Fibroblast of gingiva (primary cell): ENCODE measurements at regions not wholly inside any gene's neighbourhood (a gene's known extent, or its start where the extent isn't known, plus 50 kb on each side); places are given as distances from the start of the nearest gene placed in this dataset.
A peak's percentile ranks its signal among the peaks of the same experiment; 100 is the strongest.

ENCODE experiments used
- DNase-seq: peaks from one replicate; pipeline ENCODE4 v3.0.0-alpha.2; 2011; ENCODE audit warnings: low read depth

DNA sequence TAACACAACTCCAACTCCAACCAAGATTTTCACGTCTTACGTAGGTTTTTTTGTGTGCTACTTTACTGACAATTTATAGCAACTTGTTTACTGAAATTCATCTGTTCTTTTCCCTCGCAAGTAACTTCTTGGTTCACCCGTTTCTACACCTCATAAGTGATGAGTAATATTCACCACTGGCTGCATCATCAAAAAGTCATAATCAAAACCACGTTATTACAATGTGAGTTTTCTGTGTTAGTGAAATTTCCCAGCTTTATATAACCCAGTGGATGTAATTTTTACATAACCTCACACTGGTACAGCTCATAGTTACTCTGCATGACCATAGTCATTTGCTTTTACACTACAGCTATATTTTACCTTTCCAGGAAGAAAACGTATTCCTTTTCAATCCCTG lies 401.1 kb upstream of the LYPLAL1 start:
- peak; percentile 78 for DNase-seq

DNA sequence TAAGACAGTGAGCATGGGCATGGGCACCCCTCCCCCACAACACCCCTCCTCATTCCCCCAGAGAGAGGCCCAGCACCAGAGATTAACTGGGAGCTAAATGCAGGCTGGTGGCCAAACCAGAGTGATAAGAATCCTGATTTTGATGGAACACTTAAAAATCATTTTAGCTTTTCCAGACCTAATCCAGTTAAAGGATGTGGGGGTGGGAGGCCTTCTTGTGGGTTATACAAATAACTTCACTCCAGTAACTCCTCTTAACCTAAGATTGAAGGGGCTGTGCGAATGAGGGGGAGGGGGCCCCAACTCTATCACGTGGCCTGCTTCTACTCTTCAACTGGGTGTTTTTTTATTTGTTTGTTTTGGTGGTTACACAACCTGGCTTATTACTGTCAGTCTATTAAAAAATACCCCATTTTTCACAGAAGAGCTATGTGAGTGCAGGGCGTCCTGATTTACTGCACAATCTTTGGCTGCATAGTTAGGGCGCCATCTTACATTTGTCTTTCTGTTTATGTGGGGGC lies 398.1 kb upstream of the LYPLAL1 start:
- no peak for DNase-seq

DNA sequence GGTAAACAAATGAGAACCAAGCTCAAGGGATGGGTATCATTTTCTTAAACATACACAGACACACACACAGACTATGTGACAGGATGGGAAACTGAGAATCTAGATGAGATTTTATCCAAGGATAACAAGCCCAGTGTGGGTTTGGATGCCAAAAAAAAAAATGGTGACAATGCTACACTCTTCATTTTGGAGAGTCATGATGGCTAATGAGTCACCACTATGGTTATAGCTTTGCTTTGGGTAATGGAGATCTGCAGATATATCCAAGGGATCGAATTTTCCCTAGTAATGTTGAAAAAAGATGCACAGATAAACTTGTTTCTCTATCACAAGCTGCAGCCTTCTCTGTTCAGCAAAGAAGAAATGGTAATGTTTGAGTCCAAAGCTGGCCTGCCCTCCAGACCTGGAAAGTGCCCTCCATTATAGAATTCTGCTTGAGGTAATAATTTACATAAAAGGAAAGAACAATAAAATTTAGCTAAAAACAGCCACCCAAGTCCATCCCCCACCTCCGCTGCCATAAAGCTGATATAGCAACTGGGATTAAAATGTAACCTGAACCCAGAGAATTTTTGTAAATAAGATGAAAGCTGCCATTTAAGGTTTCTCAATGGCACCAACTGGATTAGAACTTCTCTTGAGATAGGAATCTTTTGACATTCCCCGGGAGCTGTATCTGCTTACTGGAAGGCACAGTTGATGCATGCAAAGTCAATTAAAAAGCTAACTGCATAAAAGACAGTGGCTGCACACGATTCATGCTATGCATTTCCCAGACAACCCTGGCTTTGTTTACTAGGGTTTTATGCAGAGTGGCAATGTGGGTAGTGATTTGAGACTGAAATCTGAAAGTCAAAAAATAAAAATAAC lies 395.2 kb upstream of the LYPLAL1 start:
- no peak for DNase-seq

DNA sequence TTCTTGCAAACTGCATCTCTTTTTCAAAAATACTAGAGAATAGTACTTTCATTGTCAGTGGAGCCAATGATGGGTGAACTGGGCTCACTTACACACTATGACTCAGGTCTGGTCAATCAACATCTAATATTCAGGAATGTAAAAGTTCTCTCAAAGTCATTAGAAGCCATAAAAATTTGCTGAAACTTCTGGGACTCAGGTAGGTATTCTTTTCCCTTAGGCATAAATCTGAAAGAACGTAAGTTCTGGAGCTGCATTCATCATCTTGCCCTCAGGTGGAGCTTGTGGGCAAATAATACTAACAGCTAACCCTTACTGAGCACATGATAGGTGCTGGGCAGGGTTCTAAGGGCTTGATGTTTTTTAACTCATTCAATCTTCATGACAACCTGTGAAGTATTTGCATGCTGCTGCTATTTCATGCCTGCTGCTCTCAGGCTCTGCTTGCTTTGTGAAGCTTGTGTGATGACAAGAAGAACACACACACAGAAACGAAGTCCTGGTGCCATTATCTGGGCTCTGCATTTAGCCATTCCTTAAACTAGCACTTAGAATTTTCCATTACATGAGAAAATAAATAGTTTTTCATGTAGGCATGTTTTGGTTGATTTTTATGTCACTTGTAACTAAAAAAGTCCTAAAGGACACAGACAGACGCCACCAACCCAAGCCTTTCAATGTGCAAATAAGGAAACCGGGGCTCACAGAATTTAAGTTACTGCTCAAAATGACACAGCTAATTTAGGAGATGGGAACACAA lies 394.2 kb upstream of the LYPLAL1 start:
- no peak for DNase-seq

DNA sequence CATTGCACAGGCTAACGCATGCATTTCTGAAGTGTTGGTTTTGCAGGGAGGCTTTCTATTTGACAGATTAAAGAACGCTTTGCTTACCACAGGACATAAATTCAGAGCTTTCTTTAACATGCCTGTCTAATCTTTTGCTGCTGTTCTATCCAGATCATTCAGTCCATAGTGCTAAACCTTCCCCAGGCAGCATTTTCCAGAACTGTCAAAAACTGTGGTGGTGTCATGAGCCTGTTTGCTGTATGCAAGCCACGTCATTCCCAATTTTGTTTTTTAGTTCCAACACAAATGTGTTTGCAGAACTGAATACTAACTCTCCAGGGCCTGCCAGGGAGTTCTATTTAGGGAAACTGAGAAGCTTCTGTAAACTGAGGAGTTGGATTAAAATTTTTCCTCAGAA lies 390.5 kb upstream of the LYPLAL1 start:
- DNase-seq, result no peak

DNA sequence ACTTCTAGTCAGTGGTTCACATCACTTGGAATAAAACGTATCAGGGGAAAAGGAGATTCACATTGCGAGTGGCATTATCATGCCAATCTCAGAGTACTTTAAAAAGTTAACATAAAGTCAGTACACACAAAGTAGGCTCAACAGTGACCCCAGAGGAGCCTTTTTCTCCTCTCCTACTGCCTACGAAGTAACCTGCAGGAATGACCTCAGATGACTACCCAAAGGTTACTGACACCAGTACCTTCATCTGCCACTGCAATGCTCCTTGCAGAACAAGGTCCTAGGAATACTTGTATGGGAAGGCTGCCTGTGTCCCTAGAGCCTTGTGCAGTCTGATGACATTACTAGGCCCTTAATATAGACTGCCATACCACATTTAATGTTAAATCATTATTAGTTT lies 389.8 kb upstream of the LYPLAL1 start:
- no peak for DNase-seq

DNA sequence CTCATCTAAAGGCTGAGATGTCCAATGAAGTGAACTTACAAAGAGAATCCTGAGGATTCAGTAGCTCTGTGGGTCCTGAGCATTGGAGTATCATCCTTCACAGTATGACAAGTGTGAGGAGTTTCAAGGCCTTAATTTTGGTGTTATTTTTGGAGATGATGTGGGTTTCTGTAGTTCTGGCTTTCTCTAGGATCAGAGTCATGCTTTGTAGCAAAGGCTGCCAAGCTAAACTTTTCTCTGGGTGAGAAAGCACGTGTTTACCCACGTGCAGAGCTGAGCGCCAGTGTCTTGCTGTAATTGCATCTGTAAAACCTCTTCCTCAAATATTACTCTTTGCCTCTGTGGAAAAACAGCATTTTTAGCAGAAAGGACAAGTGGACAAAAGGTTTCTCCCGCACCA lies 387.8 kb upstream of the LYPLAL1 start:
- DNase-seq, result peak; percentile 70

DNA sequence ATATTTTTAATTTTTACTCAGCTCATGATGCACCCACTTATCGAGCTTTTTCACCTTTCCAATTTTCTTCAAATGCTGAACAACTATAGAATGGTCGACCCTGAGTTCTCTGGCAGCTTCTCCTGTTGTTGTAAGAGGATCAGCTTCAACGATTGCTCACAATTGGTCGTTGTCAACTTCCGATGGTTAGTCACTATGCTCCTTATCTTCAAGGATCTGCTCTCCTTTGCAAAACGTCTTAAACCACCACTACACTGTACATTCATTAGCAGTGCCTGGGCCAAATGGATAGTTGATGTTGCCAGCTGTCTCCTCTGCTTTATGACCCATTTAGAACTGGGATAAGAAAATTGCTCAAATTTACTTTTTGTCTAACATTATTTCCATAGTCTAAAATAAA lies 385.9 kb upstream of the LYPLAL1 start:
- DNase-seq, result no peak

DNA sequence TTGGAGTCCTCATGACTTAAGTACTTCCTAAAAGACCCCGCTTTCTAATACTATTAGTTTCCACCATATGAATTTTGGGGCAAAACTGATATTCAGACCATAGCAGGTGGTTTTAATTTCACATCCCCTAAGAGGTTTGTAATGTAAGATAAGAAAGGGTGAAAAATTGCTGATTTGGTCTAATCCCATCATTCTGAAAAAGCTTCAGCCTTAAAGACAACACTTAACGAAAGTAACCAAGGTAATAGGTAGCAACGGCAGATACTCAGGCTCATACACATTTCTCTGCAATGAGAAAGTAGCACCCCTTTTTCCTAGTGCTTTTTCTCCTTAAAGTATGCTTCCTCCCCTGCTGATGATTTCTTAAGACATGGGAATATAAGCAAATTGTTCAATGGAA lies 376.9 kb upstream of the LYPLAL1 start:
- no peak for DNase-seq

DNA sequence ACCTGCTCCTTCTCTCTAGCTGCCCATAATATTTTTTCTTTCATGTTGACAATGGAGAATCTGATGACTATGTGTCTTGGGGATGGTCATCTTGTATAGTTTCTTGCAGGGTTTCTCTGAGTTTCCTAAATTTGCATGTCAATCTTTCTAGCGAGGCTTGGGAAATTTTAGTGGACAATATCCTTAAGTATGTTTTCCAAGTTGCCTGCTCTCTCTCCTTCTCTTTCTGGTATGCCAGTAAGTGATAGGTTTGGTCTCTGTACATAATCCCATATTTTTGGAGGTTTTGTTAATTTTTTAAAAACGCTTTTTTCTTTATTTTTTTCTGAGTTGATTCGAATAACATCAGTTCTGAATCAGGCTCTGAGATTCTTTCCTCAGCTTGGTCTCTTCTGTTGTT lies 370.9 kb upstream of the LYPLAL1 start:
- no peak for DNase-seq

DNA sequence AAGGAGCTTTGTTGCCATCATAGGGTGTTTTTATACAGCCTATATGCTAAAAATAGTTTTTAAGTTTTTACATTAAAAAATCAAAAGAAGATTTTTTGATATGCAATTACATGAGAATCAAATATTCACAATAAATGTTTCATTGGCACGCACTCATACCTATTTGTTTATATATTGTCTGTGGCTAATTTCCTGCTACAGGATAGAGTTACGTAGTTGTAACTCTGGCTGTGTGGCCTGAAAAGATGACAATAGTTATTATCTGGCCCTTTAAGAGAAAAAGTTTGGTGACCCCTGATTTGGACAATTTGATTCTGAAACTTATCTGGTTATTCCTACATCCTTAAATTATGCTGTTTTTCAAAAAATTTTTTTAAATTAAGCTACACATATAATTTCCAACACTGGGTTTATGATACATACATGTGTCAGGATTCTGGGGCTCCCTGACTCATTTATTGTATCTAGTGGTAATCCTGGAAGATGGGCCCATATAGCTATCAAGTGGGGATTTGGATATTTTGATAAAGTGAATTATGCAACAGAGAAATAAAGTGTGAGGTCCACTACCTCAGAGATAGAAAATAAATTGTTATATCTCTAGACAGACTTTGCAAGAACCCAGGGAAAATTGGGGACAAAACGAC lies 370.2 kb upstream of the LYPLAL1 start:
- no peak for DNase-seq

DNA sequence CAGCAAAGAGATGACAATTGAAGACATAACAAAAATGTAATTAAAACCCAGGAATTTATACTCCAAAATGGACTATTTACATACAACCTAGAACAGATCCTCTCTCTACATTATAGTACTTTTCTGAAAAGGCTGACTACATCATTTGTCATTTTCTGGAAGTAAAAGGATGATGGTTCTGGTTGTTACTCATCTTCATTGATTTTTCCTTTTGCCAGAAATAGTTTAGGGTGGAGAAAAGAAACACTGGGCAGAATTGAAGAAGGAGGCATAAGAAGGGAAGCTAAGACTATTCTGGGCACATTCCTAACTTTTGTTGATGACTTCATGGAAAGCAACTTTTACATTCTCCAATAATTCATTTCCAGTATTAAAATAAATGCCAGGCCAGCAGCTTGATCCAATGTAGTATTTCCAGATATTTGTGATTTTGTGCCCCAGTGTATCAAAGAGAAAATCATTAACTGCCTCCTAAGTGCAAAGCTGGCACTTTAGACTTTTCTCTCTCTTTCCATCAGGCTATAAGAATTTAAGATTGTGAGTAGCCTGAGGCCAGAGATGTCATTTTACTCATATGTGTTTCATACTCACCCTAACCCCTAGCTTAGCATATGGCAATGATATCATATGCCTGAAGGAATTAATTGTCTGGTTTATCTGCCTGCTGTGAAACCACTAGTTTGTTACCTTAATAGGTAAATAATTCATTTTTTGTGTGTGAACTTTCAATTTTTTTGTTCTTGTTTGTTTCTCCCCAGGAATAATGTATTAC lies 369.5 kb upstream of the LYPLAL1 start:
- DNase-seq, result peak; percentile 38

DNA sequence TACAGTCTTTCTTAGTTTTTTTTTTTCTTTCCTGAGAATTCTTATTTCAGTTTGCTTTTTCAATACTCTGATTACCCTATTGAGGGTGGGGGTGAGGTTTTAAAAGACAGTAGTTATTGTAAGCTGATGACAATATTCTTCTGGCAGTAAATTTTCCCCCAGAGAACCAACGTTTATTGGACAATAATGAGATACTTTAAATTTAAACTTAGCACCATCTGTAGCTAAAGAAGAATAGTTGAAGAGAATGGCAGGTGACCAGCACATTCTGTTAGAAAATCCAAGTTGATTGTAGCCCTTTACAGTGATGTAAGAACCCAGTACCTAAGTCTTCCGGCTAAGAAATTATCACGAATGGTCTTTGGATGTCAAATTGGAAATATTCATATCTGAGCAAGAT lies 364.6 kb upstream of the LYPLAL1 start:
- no peak for DNase-seq

DNA sequence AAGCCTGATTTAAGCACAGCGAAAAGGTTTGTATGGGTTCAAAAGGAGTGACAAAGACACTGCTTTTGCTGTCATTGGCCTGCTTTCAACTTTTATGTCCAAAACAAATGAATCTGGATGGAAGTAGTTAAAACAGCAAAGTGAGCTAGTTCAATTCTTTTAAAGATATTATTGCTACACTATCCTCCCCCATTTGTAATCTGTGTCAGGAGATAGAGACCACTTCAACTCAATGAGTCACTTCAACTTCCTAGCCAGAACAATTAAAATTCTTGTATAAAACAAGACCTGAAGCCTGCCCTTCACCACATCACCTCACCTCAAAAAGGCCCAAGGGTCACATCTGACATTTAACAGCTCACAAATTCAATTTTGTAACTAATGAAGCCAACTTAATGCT lies 364.1 kb upstream of the LYPLAL1 start:
- no peak for DNase-seq

DNA sequence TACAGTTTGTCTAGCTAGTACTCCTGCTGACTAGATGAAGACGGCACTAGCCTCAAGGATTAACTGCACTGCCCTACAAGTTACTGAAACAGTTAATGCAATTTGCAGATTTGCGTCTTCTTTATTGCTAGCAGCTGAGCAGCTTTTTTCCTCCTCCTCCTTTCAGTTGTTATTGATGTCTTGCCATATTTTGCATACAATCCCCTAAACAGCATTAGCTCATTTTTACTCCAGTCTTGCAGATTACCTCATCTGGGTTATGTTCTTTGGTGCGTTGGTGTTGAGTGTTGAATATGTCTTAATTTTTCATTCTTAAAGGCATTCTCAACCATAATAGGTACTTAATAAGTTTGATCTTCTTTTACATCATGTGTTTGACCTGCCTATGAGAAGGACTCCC lies 363.4 kb upstream of the LYPLAL1 start:
- DNase-seq, result no peak

DNA sequence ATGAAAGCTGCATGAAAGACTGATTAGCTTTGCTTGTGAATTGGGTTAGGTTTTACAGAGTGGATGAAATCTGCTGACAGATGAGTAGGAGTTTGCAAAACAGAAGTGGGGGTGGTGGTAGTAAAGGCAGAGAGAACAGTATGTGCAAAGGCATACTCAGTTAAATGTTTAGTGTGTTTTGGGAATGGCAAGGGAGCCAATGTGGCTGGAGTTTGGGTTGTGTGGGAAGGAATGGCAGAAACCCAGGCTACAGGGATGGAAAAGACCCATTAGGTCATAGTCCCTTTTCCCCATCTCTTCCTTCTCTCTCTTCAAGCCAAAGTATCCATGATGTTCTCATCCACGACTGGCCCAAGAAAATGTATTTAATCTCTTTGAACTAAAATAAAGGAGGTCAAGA lies 362.2 kb upstream of the LYPLAL1 start:
- no peak for DNase-seq

DNA sequence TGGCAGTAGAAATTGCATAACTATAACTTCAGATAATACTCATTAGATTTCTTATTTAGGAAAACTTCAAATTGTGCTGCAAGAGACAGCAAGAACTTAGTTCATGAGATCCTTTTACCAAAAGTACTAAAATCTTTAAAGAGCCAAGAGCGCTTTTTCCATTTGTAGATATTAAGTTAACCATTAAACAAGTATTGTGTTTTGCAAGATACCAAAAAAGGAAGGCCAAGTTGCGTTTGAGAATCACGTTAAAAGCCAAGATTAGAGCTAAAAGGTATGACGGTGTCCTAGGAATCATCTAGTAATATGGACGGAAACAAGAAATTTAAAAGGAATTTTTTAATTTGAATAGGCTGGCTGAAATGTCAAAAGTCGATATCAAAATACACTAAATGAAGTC lies 361.3 kb upstream of the LYPLAL1 start:
- no peak for DNase-seq

DNA sequence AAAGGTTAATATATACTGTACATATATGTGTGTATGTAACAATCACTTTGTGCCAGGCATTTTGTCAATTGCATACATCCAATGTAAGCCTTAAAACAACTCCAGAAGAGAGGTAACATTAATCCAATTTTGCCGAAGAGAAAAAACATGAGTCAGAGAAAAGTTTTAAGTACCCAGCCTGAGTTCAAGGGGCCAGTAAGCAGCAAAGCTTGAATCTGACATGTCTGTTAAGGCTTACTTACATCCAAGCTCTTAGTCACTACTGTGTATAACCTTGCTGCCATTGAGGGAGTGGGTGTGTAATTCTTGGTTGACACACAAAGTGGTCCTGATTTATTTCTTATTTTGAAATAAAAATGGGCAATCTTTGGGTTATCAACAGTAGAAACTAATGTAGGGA lies 360.4 kb upstream of the LYPLAL1 start:
- DNase-seq, result no peak

DNA sequence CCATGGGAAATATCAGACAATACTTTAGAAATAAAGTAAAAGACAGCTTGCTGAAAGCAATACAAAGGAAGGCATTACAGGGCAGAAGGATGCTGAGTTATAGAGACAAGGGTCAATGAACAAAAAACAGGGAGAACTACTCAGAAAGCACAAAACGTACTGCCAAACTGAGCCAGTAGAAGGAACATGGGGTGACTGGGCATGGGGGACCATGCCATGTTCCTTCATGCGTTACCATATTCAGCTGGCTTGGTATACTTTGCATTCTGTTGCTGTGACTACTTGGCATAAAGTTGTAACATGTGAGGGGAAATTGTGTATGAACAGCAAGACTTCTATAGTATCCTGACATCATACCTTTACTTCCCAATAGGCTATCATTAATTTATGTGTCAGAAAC lies 358.6 kb upstream of the LYPLAL1 start:
- no peak for DNase-seq

DNA sequence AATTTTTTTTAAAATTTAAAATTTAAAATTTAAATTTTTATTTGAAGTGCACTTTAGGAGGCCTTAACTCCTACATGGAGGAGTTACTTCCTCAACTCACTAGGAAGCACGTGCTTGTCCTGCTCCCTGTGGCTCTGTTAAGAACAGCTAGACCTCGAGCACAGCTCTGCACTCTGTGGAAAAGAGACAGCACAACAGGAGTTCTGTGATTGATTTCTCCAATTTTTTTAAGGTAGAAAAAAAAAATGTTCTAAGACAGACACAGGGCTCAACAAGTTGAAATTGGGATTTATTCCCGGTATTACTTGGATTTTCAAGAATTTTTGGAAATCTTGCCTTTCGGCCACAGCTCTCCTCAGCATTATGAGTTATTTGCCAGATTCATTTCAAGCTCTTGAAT lies 356.6 kb upstream of the LYPLAL1 start:
- no peak for DNase-seq

DNA sequence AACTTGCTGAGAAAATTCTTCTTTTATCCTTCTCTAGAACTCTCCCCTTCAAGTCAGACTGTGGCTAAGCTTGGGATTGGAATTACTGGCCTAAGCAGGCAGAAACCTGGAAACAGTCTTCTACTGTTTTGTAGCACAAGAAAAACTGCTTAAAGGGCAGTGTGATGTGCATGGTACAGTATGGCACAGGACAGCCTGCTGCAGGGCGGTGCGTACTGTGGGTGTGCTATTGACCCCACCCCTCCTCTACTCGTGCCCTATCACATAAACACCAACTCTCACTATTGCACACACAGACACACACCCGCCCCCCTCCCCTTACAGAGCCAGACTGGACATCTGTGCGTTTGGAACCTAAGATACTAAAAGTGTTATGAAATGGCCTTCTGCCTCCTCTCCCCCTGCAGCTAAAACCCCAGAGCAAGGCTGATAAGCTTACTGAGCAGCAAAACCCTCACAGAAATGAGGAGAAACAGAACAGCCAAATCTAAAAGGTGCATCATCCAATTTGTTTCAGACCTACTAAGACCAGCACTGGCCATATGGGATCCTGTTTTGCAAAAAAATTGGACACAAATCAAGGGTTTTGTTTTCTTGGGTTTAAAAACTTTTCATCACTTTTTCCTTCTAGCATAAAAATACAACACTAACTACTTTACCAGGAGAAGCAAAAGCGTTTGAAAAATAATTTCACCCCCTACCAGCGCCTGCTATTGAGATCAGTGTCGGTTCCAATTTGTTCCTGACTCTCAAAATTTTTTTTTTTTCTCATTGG lies 355.8 kb upstream of the LYPLAL1 start:
- DNase-seq, result no peak
